HG03565 (cell line): ENCODE measurements at regions not wholly inside any gene's neighbourhood (a gene's known extent, or its start where the extent isn't known, plus 50 kb on each side); places are given as distances from the start of the nearest gene placed in this dataset.
"Not testable (repeated sequence)": the region's sequence is repeated elsewhere in the genome, so short reads cannot be mapped to it uniquely, and the experiment has no call there.

ENCODE experiments used
- ATAC-seq: cut with Tn5 transposase; IDR thresholded peaks from one replicate; pipeline ENCODE4 v1.9.1; 2021; ENCODE audit warnings: mild to moderate bottlenecking, moderate library complexity; ENCODE audit not compliant: unreplicated experiment

DNA sequence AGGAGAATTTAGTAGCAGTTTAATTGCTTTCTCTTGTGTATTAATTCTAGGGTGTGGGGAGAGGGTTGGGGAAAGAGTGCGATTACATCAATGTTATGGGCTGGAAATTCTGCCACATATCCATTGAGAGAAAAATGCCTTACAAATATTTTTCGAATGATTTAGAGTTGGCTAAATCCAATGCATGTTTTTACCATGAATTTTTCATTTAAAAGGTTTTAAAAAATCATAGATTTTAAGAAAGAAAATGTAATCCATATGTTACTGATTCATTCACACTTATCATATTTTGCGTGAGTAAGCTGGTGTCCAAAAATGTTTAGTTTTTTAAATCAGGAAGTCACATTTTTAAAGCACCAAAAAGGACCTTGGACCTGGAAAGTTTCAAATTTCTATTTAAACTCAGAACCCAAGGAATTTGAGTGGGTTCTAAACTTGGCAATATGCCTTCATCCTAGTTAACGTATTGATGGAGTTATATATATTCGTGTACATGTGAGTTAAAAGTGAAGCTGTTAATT lies 627.4 kb upstream of the CITED2 start:
- ATAC-seq = no peak

DNA sequence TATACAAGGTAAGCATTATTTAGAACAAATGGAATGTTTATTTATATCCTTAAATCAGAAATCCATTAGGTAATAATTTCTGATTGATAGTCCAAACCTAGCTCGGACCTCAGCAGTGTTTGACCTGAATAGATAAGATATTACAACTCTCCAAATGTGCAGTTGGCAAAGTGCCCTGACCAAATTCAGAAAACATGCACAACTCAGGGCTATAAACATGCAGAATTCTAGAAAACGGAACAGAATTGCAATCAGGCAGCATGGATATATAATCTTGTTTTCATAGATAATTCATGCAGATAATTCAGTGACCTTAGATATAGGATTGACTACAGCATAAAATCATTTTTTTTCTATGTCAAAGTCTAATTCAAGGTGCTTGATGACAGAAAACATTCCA lies 626.6 kb upstream of the CITED2 start:
- ATAC-seq = no peak

DNA sequence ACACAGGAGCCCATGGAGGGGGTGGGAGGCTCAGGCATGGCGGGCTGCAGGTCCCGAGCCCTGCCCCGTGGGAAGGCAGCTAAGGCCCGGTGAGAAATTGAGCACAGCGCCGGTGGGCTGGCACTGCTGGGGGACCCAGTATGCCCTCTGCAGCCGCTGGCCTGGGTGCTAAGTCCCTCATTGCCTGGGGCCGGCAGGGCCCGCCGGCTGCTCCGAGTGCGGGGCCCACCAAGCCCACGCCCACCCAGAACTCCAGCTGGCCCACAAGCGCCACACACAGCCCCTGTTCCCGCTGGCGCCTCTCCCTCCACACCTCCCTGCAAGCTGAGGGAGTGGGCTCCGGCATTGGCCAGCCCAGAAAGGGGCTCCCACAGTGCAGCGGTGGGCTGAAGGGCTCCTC lies 625.2 kb upstream of the CITED2 start:
- ATAC-seq = not testable (repeated sequence)

DNA sequence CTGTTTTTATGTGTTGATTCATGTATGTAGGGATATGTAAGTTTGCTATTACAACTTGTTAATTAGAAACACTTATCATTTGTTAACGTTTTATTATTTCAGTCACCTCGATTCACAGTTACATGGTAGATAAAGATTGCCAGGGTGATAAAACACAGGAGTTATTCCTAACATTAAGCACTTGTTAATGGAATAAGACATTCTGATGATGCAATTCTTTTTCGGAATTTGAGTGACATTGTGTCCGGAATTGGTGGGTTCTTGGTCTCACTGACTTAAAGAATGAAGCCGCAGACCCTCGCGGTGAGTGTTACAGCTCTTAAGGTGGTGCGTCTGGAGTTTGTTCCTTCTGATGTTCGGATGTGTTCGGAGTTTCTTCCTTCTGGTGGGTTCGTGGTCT lies 624.0 kb upstream of the CITED2 start:
- not testable (repeated sequence) for ATAC-seq

DNA sequence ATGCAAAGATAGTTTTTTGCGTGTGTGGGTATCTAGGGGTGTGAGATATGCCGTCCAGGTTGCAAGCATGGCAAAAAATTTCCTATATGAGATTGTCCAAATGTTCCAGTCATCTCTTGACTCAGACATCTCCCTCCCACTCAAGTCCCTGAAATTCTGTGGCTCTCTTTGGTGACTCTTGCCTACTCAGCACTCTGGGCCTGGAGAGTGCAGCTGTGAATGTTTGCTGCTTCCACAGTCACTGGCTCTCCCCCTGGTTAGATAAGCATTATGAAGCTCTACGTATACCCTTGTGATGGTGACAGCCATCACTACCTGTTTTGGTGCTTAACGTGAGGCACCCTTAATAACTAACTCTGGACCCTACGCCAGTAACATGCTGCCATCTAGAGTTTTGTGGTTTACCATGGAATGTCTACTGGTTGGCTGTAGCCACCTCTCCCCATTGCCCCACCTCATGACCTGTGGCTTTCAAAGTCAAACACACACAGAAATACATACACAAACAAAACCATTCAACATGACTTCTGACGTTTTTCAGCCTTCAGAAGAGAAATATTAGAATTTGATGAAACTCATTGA lies 621.9 kb upstream of the CITED2 start:
- peak; percentile 80 for ATAC-seq

DNA sequence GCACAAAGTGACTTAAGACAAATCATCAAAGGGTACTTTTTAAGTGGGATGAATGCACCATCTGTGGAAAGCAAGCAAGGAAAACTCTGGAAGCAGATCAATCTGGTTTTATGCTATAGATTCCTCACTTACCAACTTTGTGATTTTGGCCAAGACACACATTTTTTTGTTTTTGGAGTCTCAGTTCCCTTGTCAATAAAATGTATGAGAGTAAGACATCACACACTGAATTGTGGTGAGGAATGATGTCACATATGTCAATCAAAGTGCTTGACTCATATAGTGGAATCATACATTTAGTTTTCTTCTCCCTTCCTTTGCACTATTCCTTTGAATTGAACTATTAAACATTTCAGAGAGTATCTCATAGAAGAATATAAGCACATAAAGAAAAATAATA lies 620.5 kb upstream of the CITED2 start:
- ATAC-seq = no peak

DNA sequence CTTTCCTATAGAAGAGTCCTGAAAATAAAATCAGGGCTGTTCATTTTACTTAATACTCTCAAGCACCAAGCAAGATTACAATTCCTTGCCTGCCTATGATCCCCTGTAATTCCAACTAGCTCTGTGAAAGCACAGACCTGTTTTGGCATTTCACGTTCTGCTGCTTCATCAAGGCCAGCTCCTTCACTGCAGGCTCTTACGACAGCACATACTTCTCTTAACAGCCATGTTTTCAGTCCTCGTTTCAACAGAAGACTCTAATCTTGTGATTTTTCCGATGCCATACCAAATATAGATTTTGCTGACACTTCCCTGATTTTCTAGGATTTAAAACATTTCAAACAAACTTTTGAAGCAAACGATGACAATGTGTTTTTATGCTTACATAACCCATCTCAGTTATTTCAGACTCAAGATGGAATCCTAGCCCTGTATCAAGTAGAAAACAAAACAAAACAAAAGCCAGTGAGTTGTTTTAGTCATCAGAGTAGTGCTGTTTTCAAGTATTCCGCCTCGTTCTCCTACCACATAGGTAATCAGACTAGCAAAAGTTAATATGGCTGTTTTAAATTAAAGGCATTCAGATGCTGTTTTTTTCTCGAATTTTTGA lies 616.5 kb upstream of the CITED2 start:
- ATAC-seq = no peak

DNA sequence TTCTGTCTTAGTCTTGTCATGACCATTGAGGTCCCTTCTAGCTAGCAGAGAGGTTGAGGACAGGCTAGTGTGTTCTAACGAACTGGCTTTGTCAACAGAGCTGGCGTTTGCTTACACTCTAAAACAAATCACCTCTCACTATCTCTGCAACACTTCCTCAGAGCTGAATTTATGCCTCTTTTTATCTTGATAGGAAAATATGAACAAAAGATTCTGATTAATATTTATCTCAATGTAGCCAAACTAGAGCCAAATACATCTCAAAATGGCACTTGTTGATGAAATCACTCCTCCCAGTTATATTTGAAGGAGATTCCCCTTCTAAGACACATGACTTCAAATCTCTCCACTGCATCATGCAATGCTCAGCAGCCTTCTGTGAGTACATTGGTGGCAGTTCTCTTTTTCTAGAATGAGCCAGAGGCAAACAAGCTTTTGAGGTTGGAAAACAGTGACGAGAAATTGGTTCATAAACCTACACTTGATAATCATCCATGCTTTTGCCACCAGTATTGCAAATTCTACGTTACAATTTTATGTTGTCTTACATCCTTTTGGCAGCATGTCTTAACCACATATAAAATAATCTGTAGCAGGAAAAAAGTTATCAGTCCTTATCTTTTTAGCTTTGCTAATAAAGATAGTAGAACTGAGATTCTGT lies 615.7 kb upstream of the CITED2 start:
- no peak for ATAC-seq

DNA sequence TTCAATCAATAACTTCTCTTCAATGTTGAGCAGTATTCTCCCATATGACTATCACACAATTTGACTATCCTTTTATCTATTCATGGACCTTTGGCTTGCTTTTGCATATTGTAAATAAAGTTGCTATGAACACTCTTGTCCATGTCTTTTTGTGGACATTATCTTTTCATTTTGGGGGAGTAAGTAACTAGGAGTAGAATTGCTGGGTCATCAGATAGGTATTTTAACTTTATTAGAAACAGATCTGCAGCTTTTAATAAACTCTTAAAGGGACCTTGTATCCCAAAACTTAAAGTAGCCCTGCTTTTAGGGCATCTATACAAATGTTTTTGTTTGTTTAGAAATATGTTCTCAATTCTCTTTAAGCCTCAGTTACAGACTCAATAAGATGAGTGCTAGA lies 614.2 kb upstream of the CITED2 start:
- no peak for ATAC-seq

DNA sequence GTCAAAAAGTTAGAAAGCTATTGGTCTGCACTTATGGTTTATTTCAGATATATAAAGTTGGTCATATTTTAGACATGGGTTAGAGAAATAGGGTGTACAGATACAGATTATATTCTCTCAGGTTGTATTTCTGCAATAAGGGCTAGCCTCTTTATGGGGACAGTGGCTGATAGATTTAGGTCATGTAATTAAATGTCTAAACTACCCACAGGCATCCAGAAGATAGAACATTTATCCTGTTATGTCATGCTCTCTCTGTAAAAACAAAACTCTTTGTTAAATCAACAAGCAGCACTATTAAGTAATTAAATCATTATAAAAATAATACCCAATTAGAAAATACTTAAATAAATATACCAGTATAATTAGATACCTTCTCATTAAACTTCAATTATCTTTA lies 612.6 kb upstream of the CITED2 start:
- no peak for ATAC-seq

DNA sequence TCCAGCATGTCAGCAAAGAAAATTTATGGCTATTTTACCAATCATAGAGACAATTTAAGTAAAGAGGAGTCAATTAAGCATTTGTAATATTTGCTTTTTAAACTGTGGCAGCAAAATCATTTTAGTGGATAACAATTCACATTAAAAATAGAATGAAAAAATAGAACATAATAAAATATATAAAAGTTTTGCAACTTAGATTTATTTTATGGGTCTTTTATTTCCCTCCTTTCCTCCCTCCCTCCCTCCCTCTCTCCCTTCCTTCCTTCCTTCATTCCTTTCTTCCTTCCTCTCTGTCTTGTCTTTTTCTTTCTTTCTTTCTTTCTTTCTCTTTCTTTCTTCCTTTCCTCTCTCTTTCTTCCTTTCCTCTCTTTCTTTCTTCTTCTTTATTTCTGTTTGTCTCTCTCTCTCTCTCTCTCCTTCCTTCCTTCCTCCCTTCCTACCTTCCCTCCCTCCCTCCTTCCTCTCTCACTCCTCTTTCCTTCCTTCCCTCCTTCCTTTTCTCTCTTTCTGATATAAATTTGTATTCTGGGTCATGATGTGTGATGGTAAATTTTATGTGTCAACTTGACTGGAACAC lies 610.9 kb upstream of the CITED2 start:
- no peak for ATAC-seq

DNA sequence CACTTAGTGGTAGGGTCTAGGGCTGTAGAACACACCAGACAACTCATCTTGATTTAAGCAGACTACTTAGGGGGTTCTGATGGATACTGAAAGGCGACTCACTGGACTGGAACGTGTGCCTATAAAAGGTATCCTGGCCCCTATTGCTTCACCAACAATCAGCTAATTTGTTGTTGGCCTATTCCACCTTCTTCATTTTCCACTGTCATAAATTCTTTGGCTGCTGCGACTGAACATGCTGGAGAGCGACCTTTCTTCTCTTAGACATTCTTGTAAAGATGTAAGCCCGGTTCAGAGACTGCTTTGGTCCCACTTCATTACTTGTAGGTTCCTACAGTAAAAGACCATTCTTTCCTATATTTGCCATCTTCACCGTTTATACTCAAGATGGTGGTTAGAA lies 609.9 kb upstream of the CITED2 start:
- ATAC-seq = no peak

DNA sequence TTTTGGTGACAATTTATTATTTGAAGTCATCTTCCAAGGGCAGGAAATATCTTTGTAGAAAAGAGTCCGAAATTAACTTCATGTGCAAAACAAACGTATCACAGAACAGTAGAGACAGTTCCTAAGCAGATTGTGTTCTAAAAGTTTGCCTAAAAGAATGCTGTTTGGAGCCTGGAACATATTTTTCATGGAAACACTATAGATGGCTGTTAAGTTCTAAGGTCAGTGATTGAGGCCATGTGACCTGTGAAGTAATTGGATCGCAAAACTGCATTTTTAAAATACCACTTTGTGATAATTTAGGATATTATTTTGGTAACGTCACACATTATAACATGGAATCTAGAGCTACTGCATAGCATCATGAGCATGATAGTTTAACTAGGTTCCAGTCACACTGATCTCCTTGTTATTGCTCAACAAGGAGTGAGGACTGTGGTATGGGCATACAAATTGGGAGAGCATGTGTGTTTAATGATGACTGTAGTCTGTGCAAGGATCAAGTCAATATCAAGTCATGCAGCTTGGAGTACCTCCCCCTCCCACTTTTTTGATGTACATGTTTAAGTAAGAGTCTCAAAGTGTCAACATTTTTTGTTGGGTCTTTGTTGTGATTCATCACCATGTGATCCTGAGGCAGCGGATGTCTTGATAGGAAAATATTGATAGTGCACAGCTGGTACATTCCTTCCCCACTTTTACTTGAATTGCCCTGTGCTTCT lies 609.3 kb upstream of the CITED2 start:
- ATAC-seq = no peak

DNA sequence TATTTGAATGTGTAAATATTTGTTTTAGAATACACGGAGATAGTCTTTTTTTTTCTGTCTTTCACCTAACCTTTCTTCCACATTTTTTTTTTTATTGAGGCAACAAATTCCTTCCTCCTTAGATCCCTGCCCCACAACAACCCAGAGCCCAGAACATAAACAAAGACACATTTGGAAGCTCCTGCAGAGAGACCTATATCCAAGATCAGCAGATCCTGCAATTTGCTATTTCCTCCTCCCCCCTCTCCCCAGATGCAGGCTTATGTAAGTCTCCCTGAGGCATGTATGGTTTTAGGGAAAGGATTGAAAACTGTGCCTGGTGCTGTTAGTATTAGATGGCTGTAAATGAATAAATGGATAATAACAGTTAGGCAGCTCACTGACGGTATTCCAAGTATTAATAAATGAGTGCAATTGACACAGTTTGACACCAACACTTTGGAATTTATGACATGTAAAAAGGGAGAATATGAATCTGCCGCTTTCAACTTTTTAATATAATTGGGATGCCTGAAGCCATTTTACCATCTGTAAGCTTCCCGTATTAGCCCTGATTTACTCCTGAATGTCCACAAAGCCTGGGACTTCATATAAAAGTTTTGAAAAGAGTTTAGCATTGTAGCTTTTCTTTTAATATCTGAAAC lies 608.3 kb upstream of the CITED2 start:
- no peak for ATAC-seq

DNA sequence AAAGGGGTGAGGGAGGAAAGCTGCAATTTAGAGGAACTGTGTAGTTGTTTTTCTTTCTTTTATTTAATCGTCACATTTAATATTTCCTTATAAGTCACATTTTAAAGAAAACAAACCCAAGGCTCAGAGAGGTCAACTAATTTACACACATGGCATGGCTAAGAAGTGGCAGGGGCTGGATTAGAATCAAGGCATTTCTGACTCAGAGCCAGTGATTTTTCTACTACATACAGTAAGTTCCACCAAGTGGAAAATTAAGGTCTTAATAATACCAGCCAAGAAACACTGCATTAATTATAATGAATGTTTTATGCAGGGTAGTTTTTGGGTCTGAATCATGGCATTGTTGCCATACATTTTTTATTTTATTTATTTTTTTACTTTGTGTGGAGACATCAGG lies 607.7 kb upstream of the CITED2 start:
- ATAC-seq = no peak

DNA sequence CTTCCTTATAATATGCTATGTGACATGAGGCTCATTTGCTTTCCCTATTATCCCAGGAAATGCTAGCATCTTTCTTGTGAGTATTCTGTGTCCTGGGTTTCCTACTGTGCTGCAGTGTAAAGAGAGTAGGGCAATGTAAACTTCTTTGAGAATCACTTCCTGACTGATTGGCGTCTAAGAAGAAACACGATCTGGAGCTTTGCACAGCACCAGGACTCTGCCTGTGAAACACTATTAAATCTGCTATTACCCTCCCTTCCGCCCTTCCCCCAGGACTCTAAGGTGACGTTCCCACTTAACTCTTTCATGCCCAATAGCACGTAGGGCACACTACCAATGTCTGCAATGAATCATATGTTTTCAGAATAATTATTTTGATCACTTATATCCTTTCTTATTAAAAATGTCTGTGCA lies 607.3 kb upstream of the CITED2 start:
- no peak for ATAC-seq

DNA sequence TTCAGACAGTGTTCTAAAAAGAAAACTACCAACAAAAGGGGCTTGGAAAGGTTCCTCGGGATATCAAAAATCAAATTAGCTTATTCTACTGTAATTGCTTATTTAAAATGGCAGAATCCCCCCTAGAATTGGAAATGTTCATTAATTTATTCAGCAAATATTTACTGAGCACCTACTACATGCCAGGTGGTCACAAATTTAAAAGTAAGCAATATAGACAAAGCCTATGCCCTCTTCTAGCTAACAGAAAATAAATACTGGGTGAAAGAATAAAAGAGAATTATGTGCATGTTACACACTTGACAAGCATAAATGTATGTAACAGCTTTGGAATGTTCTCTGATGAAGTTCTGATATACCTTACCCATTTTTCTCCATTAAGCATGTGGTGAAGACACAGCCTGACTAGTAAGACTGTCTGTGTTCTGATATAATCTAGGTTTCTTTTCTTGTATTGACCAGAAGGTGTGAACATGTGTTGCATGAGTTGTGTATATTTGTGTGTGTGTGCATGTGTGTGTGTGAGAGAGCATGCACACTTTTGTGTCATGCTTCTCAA lies 606.7 kb upstream of the CITED2 start:
- no peak for ATAC-seq

DNA sequence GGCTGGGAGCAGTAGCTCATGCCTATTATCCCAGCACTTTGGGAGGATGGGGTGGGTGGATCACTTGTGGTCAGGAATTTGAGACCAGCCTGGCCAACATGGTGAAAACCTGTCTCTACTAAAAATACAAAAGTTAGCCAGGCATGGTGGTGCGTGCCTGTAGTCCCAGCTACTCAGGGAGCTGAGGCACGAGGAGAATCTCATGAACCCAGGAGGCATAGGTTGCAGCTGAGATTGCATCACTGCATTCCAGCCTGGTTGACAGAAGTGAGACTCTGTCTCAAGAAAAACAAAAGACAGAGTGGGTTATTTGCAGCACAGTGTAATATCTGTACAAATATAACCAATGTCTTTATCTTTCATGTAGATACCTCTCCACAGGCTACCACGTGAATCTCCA lies 606.2 kb upstream of the CITED2 start:
- not testable (repeated sequence) for ATAC-seq

DNA sequence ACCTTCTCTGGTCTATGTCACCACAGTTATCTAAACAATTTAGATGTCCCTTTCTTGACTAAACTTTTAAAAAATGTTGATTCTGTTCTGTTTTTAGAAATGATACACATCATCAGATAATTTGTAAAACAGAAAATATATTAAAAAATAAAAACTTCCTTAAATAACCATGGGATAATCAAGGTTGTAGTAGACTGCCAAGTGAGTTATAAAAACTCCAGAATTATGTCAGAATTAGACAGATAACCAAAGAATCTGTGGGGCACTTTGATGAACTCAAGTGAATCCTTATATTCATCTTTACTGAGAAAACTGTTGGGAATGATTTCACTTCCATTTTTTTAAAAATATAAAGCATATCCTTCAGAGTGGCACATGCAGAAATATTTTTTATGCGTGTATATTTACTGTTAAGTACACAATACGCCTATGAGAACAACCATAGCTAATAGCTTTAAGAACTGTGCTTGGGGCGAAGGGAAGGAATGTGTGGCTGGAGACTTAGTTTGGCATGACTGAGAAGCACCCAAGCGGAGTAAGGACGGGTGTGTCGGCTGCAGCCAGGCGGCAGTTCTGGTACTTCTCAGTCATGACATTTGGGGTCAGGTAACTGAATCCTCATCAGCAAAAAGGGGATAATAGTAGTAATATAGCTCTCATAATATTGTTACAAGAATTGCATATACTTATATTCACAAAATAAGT lies 604.7 kb upstream of the CITED2 start:
- no peak for ATAC-seq

DNA sequence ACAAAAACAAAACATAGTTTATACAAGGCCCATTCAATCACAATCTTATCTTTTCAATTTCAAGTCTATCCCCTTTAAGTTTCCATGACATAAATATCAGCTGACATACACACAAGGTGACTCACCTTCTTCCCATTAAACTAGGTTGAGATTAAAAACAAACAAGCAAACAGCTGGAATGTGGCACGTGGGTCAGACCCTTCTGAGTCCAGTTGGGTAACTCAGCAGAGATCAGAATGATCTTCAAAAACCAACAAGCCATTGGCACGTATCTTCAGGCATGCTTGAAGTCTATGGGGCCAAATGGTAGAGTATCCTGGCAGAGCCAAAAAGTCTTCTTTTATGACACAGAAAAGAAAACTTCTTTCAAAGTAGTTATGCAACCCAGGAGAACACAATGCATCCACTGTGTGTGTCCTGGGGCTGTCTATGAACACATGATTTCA lies 603.5 kb upstream of the CITED2 start:
- no peak for ATAC-seq
